Testis (tissue), 2 donors: ENCODE measurements at regions not wholly inside any gene's neighbourhood (a gene's known extent, or its start where the extent isn't known, plus 50 kb on each side); places are given as distances from the start of the nearest gene placed in this dataset.

Source experiments
- CTCF ChIP-seq, 3 experiments: fragments of 450-650 bp in 2 of 3; fragments of 200-600 bp in 1 of 3; sonication (generic) in 1 of 3; IDR thresholded peaks; one replicate each; pipeline ENCODE4 v1.5.1; 2016 to 2019; ENCODE audit warnings: antibody characterized with exemption in 3 of 3, mild to moderate bottlenecking in 2 of 3, moderate library complexity in 1 of 3
- POLR2A ChIP-seq: fragments of 450-650 bp; IDR thresholded peaks from one replicate; pipeline ENCODE4 v1.6.1; 2017; ENCODE audit warnings: antibody characterized with exemption, mild to moderate bottlenecking, moderate library complexity

- TF ChIP-seq CTCF (IDR thresholded peaks at IDR 0.05), result no peak
- TF ChIP-seq POLR2A, result no peak
These were observed 206.6 kb downstream of the NSG2 start for GRCh38 chr5:174252121-174252520.
